PFSK-1 (cell line): ENCODE measurements at regions not wholly inside any gene's neighbourhood (a gene's known extent, or its start where the extent isn't known, plus 50 kb on each side); places are given as distances from the start of the nearest gene placed in this dataset.

ENCODE experiments used
- FOXP2 ChIP-seq: optimal IDR thresholded peaks from 2 replicates; pipeline ENCODE3; 2011; ENCODE audit warnings: borderline replicate concordance, control low read depth, inconsistent platforms; ENCODE audit not compliant: insufficient read depth; ENCODE audit errors: extremely low read length, extremely low read depth
- POLR2AphosphoS5 ChIP-seq: IDR thresholded peaks from 2 replicates; pipeline ENCODE4 v1.6.1; 2012; ENCODE audit warnings: low read depth, mild to moderate bottlenecking, control low read depth, low read length, moderate library complexity
- REST ChIP-seq, 2 experiments: IDR thresholded peaks; 2 replicates each; pipeline versions ENCODE4 v1.6.1 to v1.8.0; 2011 to 2012; ENCODE audit warnings: low read depth in 2 of 2, low read length in 2 of 2, control low read depth in 1 of 2, inconsistent platforms in 1 of 2, mild to moderate bottlenecking in 1 of 2, moderate library complexity in 1 of 2; ENCODE audit not compliant: insufficient read depth in 1 of 2
- SIN3A ChIP-seq: IDR thresholded peaks from 2 replicates; pipeline ENCODE4 v1.6.1; 2012; ENCODE audit warnings: mild to moderate bottlenecking, low read length, moderate library complexity, borderline replicate concordance; ENCODE audit not compliant: insufficient read depth
- TAF1 ChIP-seq: IDR thresholded peaks from 2 replicates; pipeline ENCODE4 v1.6.1; 2012; ENCODE audit warnings: low read length, control low read depth, borderline replicate concordance; ENCODE audit not compliant: insufficient read depth

GRCh38 chr6:125699591-125699990 lies 49.8 kb upstream of the HEY2 start:
- no peak for TF ChIP-seq SIN3A
- no peak for TF ChIP-seq REST (IDR thresholded peaks at IDR 0.05; ENCODE audit: insufficient read depth in 1 of 2, low read depth in 2 of 2, low read length in 2 of 2)
- no peak for TF ChIP-seq FOXP2
- TF ChIP-seq TAF1, result no peak
- no peak for TF ChIP-seq POLR2AphosphoS5
